ENCODE measurements at regions not wholly inside any gene's neighbourhood (a gene's known extent, or its start where the extent isn't known, plus 50 kb on each side); places are given as distances from the start of the nearest gene placed in this dataset.

GRCh38 chr7:7100432-7100849, 81.9 kb upstream of the C1GALT1 start:
- peak overlapping the region; percentile 87 for H2BK120ac ChIP-seq (replicated peaks; ENCODE audit: low read depth, low read length)
- no peaks in the 10 kb centered on the region for H4K20me1 ChIP-seq (replicated peaks in 1 of 2; ENCODE audit: control insufficient read depth in 1 of 2, insufficient read depth in 2 of 2, low read length in 2 of 2)
- ChIA-PET POLR2A (ENCODE audit: partially characterized antibody) (interaction anchor here (0.5 to 1.3 kb wide), 5 partner anchors 18 to 527 kb away, joined by 3 to 4 read pairs (median 4); partner anchors contain the start of gene C1GALT1), CTCF (ENCODE audit: partially characterized antibody) (interaction anchor here (0.5 to 3.3 kb wide), 9 partner anchors 14 to 324 kb away, joined by 3 to 7 read pairs (median 4); partner anchors contain the start of gene C1GALT1)
- H3K9me3 ChIP-seq (ENCODE audit: insufficient read depth in 2 of 2, low read depth in 1 of 2, low read length in 1 of 2): no peaks in the 10 kb centered on the region
- peak overlapping the region; percentile 30 for H4K5ac ChIP-seq (ENCODE audit: insufficient read length, low read depth, low read length)
- peaks cover 14 to 23% (median 19%) of the 10 kb centered on the region in 4 experiments for H3K4me1 ChIP-seq (replicated peaks in 1 of 4; ENCODE audit: control insufficient read depth in 3 of 4, insufficient read depth in 4 of 4, low read length in 3 of 4)
- H3K4me3 ChIP-seq (ENCODE audit: extremely low read depth in 1 of 4, insufficient read depth in 2 of 4, low read depth in 3 of 4, low read length in 4 of 4): peak overlapping the region in 3 of 4 experiments; percentile 13 to 27 (median 24); a peak in 2 of 8 replicates
- H3K27me3 ChIP-seq (replicated peaks in 1 of 4; ENCODE audit: control insufficient read depth in 3 of 4, extremely low read depth in 1 of 4, insufficient read depth in 3 of 4, low read length in 3 of 4): no peaks in the 10 kb centered on the region
- peak overlapping the region; percentile 8 for H4K91ac ChIP-seq (replicated peaks; ENCODE audit: insufficient read length, low read length)
- peak overlapping the region; percentile 45 to 56; a peak in 3 of 4 replicates for H3K4me2 ChIP-seq (ENCODE audit: insufficient read depth in 1 of 2, low read depth in 2 of 2, low read length in 2 of 2)
- peak; percentile 45 for FAIRE-seq
- no peak overlapping the region for H3K4ac ChIP-seq (replicated peaks; ENCODE audit: insufficient read length, low read depth, low read length)
- H3K14ac ChIP-seq (ENCODE audit: insufficient read length): no peak overlapping the region
- no peak overlapping the region for H3K23ac ChIP-seq (ENCODE audit: insufficient read length)
- H2BK12ac ChIP-seq (ENCODE audit: low read depth, low read length): peak overlapping the region; percentile 33
- H3K9ac ChIP-seq (replicated peaks in 1 of 4; ENCODE audit: extremely low read depth in 1 of 4, low read depth in 3 of 4, low read length in 3 of 4): peak overlapping the region in 2 of 4 experiments; percentile 31 to 46; a peak in 2 of 7 replicates
- no peak overlapping the region for H2AFZ ChIP-seq (ENCODE audit: low read length)
- peak overlapping the region; percentile 2; the same call in 1 of the 2 replicates for H3K18ac ChIP-seq (ENCODE audit: extremely low read depth, low read length)
- WGBS, 2 experiments (ENCODE audit: extremely low coverage in 1 of 2, insufficient coverage in 1 of 2, insufficient read length in 1 of 2, insufficient replicate concordance in 2 of 2, low coverage in 1 of 2, low lambda C conversion rate in 2 of 2, missing lambda C conversion rate in 1 of 2): 39% methylated on average over 8 of the region's 8 CpGs; no CpG with 5 or more reads in 1 of the 2 experiments
- H3K27ac ChIP-seq (ENCODE audit: low read depth, low read length): peak overlapping the region; percentile 72
- peak; percentile 47 to 58 for DNase-seq (ENCODE audit: low read depth in 1 of 2, low spot score in 2 of 2)
- H3K56ac ChIP-seq (replicated peaks; ENCODE audit: insufficient read length, low read depth, low read length): no peak overlapping the region
- no peak overlapping the region for H4K8ac ChIP-seq (ENCODE audit: extremely low read depth, insufficient read depth, low read length)
- H2BK5ac ChIP-seq (ENCODE audit: low read depth, low read length): peak overlapping the region; percentile 79; the same call in 1 of the 2 replicates
- H3K23me2 ChIP-seq (ENCODE audit: low read depth, low read length): no peaks in the 10 kb centered on the region; the same call in 1 of the 2 replicates
- H2BK15ac ChIP-seq (ENCODE audit: low read length): no peak overlapping the region
- H2BK20ac ChIP-seq (ENCODE audit: low read length): peak overlapping the region; percentile 63
- H2AK5ac ChIP-seq (ENCODE audit: low read depth, low read length): 0 out of 2 replicates have a peak overlapping the region, but pooled peaks have one; percentile 17
- H3K79me2 ChIP-seq (ENCODE audit: control insufficient read depth in 1 of 2, insufficient read depth in 2 of 2, low read length in 2 of 2): no peaks in the 10 kb centered on the region
- no peaks in the 10 kb centered on the region for H3K79me1 ChIP-seq (ENCODE audit: low read depth, low read length)
- H3K36me3 ChIP-seq (ENCODE audit: control insufficient read depth in 2 of 4, insufficient read depth in 4 of 4, low read length in 3 of 4): no peaks in the 10 kb centered on the region
- no peak for TF ChIP-seq RNF2 (IDR thresholded peaks at IDR 0.05; ENCODE audit: borderline replicate concordance, low read depth, low read length, missing control alignments, poor library complexity, severe bottlenecking)
- TF ChIP-seq ZNF274 (IDR thresholded peaks at IDR 0.05; ENCODE audit: borderline replicate concordance, extremely low read depth, low read length): no peak
- no peak for TF ChIP-seq NRF1 (IDR thresholded peaks at IDR 0.05; ENCODE audit: low read depth, low read length)
- no peak for TF ChIP-seq POLR2AphosphoS5 (IDR thresholded peaks at IDR 0.05; ENCODE audit: low read depth, low read length)
- no peak for TF ChIP-seq NANOG (IDR thresholded peaks at IDR 0.05; ENCODE audit: insufficient read depth, low read depth, low read length, poor library complexity, severe bottlenecking)
- no peak for TF ChIP-seq HDAC6 (IDR thresholded peaks at IDR 0.05; ENCODE audit: low read depth, low read length)
- TF ChIP-seq TAF7 (optimal IDR thresholded peaks at IDR 0.05; ENCODE audit: borderline replicate concordance, low read depth, low read length): no peak
- TF ChIP-seq POU5F1 (IDR thresholded peaks at IDR 0.05; ENCODE audit: low read depth, low read length): no peak
- TF ChIP-seq SIX5 (IDR thresholded peaks at IDR 0.05; ENCODE audit: low read depth, low read length): no peak
- TF ChIP-seq CEBPB (IDR thresholded peaks at IDR 0.05; ENCODE audit: low read depth, low read length): no peak
- no peak for TF ChIP-seq EZH2 (IDR thresholded peaks at IDR 0.05; ENCODE audit: low read depth, low read length, severe bottlenecking)
- no peak for TF ChIP-seq KDM4A (IDR thresholded peaks at IDR 0.05; ENCODE audit: low read depth, low read length, severe bottlenecking)
- no peak for TF ChIP-seq TBP (IDR thresholded peaks at IDR 0.05; ENCODE audit: low read depth, low read length)
- no peak; the same call in 1 of the 2 replicates for TF ChIP-seq SP1 (IDR thresholded peaks at IDR 0.05; ENCODE audit: low read depth, low read length)
